ENCODE measurements at regions not wholly inside any gene's neighbourhood (a gene's known extent, or its start where the extent isn't known, plus 50 kb on each side); places are given as distances from the start of the nearest gene placed in this dataset.
"Not testable (repeated sequence)": the region's sequence is repeated elsewhere in the genome, so short reads cannot be mapped to it uniquely, and the experiment has no call there.

GRCh38 chr10:23850631-23851030, 358.3 kb upstream of the KIAA1217 start:
- no peaks in the 10 kb centered on the region for H3K36me3 Mint-ChIP-seq (ENCODE audit: low read depth)
- DNase-seq = no peak

GRCh38 chr10:23859598-23859997, 349.3 kb upstream of the KIAA1217 start:
- no peak for DNase-seq
- no peaks in the 10 kb centered on the region for H3K36me3 Mint-ChIP-seq (ENCODE audit: low read depth)
- peaks cover 3% of the 10 kb centered on the region for H3K9me3 Mint-ChIP-seq
- H3K4me3 Mint-ChIP-seq = no peak overlapping the region
- H3K27me3 Mint-ChIP-seq = no peaks in the 10 kb centered on the region
- POLR2A ChIA-PET = no interaction called here
- H3K27ac Mint-ChIP-seq = no peak overlapping the region
- no peaks in the 10 kb centered on the region for H3K4me1 Mint-ChIP-seq
- CTCF ChIA-PET = no interaction called here

More at GRCh38 chr10:23850631-23851030, 358.3 kb upstream of the KIAA1217 start:
- Mint-ChIP-seq H3K4me3 (no peak overlapping the region), H3K9me3 (peaks cover 7% of the 10 kb centered on the region), H3K4me1 (no peaks in the 10 kb centered on the region), H3K27me3 (no peaks in the 10 kb centered on the region), H3K27ac (no peak overlapping the region)
- CTCF ChIA-PET = no interaction called here
- POLR2A ChIA-PET = no interaction called here

GRCh38 chr10:23864631-23865147, 344.2 kb upstream of the KIAA1217 start:
- ChIA-PET POLR2A (no interaction called here), CTCF (no interaction called here)
- DNase-seq = no peak
- H3K27ac Mint-ChIP-seq = no peak overlapping the region
- H3K9me3 Mint-ChIP-seq = no peaks in the 10 kb centered on the region
- no peaks in the 10 kb centered on the region for H3K27me3 Mint-ChIP-seq
- H3K4me3 Mint-ChIP-seq = no peak overlapping the region
- no peaks in the 10 kb centered on the region for H3K4me1 Mint-ChIP-seq
- H3K36me3 Mint-ChIP-seq (ENCODE audit: low read depth) = no peaks in the 10 kb centered on the region

GRCh38 chr10:23866985-23867384, 342.0 kb upstream of the KIAA1217 start:
- H3K36me3 Mint-ChIP-seq (ENCODE audit: low read depth); H3K4me3 Mint-ChIP-seq; DNase-seq; H3K27me3 Mint-ChIP-seq; H3K27ac Mint-ChIP-seq; H3K9me3 Mint-ChIP-seq; CTCF ChIA-PET; POLR2A ChIA-PET; H3K4me1 Mint-ChIP-seq: not testable (repeated sequence)

- H3K27me3 Mint-ChIP-seq = no peaks in the 10 kb centered on the region
These were observed 340.8 kb upstream of the KIAA1217 start for GRCh38 chr10:23868121-23868520.

GRCh38 chr10:23869548-23869947, 339.4 kb upstream of the KIAA1217 start:
- ChIA-PET POLR2A (no interaction called here), CTCF (no interaction called here)
- no peak overlapping the region for H3K27ac Mint-ChIP-seq
- H3K27me3 Mint-ChIP-seq = no peaks in the 10 kb centered on the region
- no peak for DNase-seq
- H3K4me1 Mint-ChIP-seq = no peaks in the 10 kb centered on the region
- no peaks in the 10 kb centered on the region for H3K9me3 Mint-ChIP-seq
- H3K36me3 Mint-ChIP-seq (ENCODE audit: low read depth) = no peaks in the 10 kb centered on the region
- H3K4me3 Mint-ChIP-seq = no peak overlapping the region

More at GRCh38 chr10:23868121-23868520, 340.8 kb upstream of the KIAA1217 start:
- ChIA-PET CTCF (no interaction called here), POLR2A (no interaction called here)
- no peak for DNase-seq
- H3K36me3 Mint-ChIP-seq (ENCODE audit: low read depth) = no peaks in the 10 kb centered on the region
- H3K27ac Mint-ChIP-seq = no peak overlapping the region
- H3K4me3 Mint-ChIP-seq = no peak overlapping the region
- no peaks in the 10 kb centered on the region for H3K9me3 Mint-ChIP-seq
- no peaks in the 10 kb centered on the region for H3K4me1 Mint-ChIP-seq

- no peak for DNase-seq
- ChIA-PET CTCF (no interaction called here), POLR2A (no interaction called here)
- Mint-ChIP-seq H3K36me3 (ENCODE audit: low read depth) (no peaks in the 10 kb centered on the region), H3K27ac (no peak overlapping the region), H3K9me3 (no peaks in the 10 kb centered on the region), H3K27me3 (no peaks in the 10 kb centered on the region), H3K4me3 (no peak overlapping the region), H3K4me1 (no peaks in the 10 kb centered on the region)
These were observed 338.9 kb upstream of the KIAA1217 start for GRCh38 chr10:23869996-23870395.

GRCh38 chr10:23870651-23871610, 338.0 kb upstream of the KIAA1217 start:
- CTCF ChIA-PET = interaction anchor here (0.7 kb wide), 1 partner anchor 842 kb away, joined by 3 read pairs; no protein-coding TSS in a partner anchor
- Mint-ChIP-seq H3K36me3 (ENCODE audit: low read depth) (no peaks in the 10 kb centered on the region), H3K27ac (no peak overlapping the region), H3K9me3 (no peaks in the 10 kb centered on the region), H3K4me1 (no peaks in the 10 kb centered on the region), H3K27me3 (no peaks in the 10 kb centered on the region), H3K4me3 (no peak overlapping the region)
- POLR2A ChIA-PET = no interaction called here
- DNase-seq = no peak

GRCh38 chr10:23872290-23872689, 336.6 kb upstream of the KIAA1217 start:
- CTCF ChIA-PET = no interaction called here

GRCh38 chr10:23877791-23878320, 331.1 kb upstream of the KIAA1217 start:
- POLR2A ChIA-PET = no interaction called here
- DNase-seq = no peak

More at GRCh38 chr10:23872290-23872689, 336.6 kb upstream of the KIAA1217 start:
- Mint-ChIP-seq H3K4me3 (no peak overlapping the region), H3K36me3 (ENCODE audit: low read depth) (no peaks in the 10 kb centered on the region), H3K9me3 (no peaks in the 10 kb centered on the region), H3K27ac (no peak overlapping the region), H3K4me1 (no peaks in the 10 kb centered on the region), H3K27me3 (no peaks in the 10 kb centered on the region)
- POLR2A ChIA-PET = no interaction called here
- no peak for DNase-seq

GRCh38 chr10:23884670-23885069, 324.3 kb upstream of the KIAA1217 start:
- CTCF ChIA-PET = no interaction called here

More at GRCh38 chr10:23877791-23878320, 331.1 kb upstream of the KIAA1217 start:
- no peak overlapping the region for H3K27ac Mint-ChIP-seq
- CTCF ChIA-PET = no interaction called here
- H3K4me3 Mint-ChIP-seq = no peak overlapping the region
- H3K4me1 Mint-ChIP-seq = no peaks in the 10 kb centered on the region
- no peaks in the 10 kb centered on the region for H3K9me3 Mint-ChIP-seq
- H3K36me3 Mint-ChIP-seq (ENCODE audit: low read depth) = no peaks in the 10 kb centered on the region
- no peaks in the 10 kb centered on the region for H3K27me3 Mint-ChIP-seq

GRCh38 chr10:23885853-23886252, 323.1 kb upstream of the KIAA1217 start:
- DNase-seq = no peak
- H3K9me3 Mint-ChIP-seq = no peaks in the 10 kb centered on the region
- no peak overlapping the region for H3K4me3 Mint-ChIP-seq
- no peaks in the 10 kb centered on the region for H3K27me3 Mint-ChIP-seq
- H3K4me1 Mint-ChIP-seq = no peaks in the 10 kb centered on the region
- POLR2A ChIA-PET = no interaction called here
- no peak overlapping the region for H3K27ac Mint-ChIP-seq
- no peaks in the 10 kb centered on the region for H3K36me3 Mint-ChIP-seq (ENCODE audit: low read depth)
- CTCF ChIA-PET = interaction anchor here (0.6 kb wide), 1 partner anchor 16 kb away, joined by 3 read pairs; no protein-coding TSS in a partner anchor

More at GRCh38 chr10:23884670-23885069, 324.3 kb upstream of the KIAA1217 start:
- no peak overlapping the region for H3K4me3 Mint-ChIP-seq
- no peak overlapping the region for H3K27ac Mint-ChIP-seq
- no peaks in the 10 kb centered on the region for H3K9me3 Mint-ChIP-seq
- H3K36me3 Mint-ChIP-seq (ENCODE audit: low read depth) = no peaks in the 10 kb centered on the region
- no peaks in the 10 kb centered on the region for H3K4me1 Mint-ChIP-seq
- POLR2A ChIA-PET = no interaction called here
- H3K27me3 Mint-ChIP-seq = no peaks in the 10 kb centered on the region
- DNase-seq = no peak

- Mint-ChIP-seq H3K9me3 (no peaks in the 10 kb centered on the region), H3K27me3 (no peaks in the 10 kb centered on the region), H3K4me1 (no peaks in the 10 kb centered on the region), H3K36me3 (ENCODE audit: low read depth) (no peaks in the 10 kb centered on the region), H3K4me3 (no peak overlapping the region), H3K27ac (no peak overlapping the region)
- ChIA-PET POLR2A (no interaction called here), CTCF (no interaction called here)
- DNase-seq = no peak
These were observed 322.6 kb upstream of the KIAA1217 start for GRCh38 chr10:23886355-23886754.

- CTCF ChIA-PET = no interaction called here
- H3K27me3 Mint-ChIP-seq = no peaks in the 10 kb centered on the region
- no peaks in the 10 kb centered on the region for H3K36me3 Mint-ChIP-seq (ENCODE audit: low read depth)
- no peak overlapping the region for H3K27ac Mint-ChIP-seq
- DNase-seq = no peak
- peaks cover 1% of the 10 kb centered on the region for H3K9me3 Mint-ChIP-seq
- no peaks in the 10 kb centered on the region for H3K4me1 Mint-ChIP-seq
- POLR2A ChIA-PET = no interaction called here
- no peak overlapping the region for H3K4me3 Mint-ChIP-seq
These were observed 317.6 kb upstream of the KIAA1217 start for GRCh38 chr10:23891301-23891700.
